GM23248 (cell line): ENCODE measurements at regions not wholly inside any gene's neighbourhood (a gene's known extent, or its start where the extent isn't known, plus 50 kb on each side); places are given as distances from the start of the nearest gene placed in this dataset.

Source experiments
- EZH2 ChIP-seq: fragments of 200-600 bp; sonication (generic); IDR thresholded peaks from 2 replicates; pipeline ENCODE4 v1.6.1; 2018; ENCODE audit warnings: antibody characterized with exemption, mild to moderate bottlenecking; ENCODE audit not compliant: insufficient read depth, poor library complexity, severe bottlenecking
- EZH2phosphoT487 ChIP-seq: fragments of 200-600 bp; sonication (generic); IDR thresholded peaks from 2 replicates; pipeline ENCODE4 v1.6.1; 2018; ENCODE audit warnings: antibody characterized with exemption, moderate library complexity, mild to moderate bottlenecking, low read depth; ENCODE audit not compliant: insufficient read depth

DNA sequence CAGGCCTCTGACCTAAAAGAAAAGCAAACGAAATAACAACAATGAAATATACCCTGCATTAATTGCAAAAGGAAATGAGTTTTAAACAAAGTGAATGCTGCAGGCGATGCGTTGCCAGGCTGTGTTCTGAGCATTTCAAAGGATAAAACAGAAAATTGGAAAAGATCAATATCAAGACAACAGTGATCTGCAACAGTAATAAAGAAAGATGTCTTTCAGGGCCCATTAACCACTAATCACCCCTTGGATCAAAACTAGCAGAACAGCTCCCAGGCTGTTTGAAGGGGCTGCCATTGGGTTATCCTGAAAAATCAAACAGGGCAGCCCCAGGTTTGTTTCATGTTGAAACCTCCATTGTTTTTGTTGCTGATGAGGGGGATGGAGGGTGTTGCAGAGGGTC lies 219.2 kb downstream of the FGFR2 start:
- no peak for TF ChIP-seq EZH2
- TF ChIP-seq EZH2phosphoT487: no peak
